IPS DF 6.9 (cell line): ENCODE measurements at regions not wholly inside any gene's neighbourhood (a gene's known extent, or its start where the extent isn't known, plus 50 kb on each side); places are given as distances from the start of the nearest gene placed in this dataset.

Experiments used
- DNase-seq: peaks from one replicate; pipeline ENCODE4 v3.0.0-alpha.2; 2013; ENCODE audit warnings: low read depth, low spot score
- H3K27ac ChIP-seq: one replicate; pipeline ENCODE4 v1.5.1; 2013; ENCODE audit warnings: low read length, control low read depth
- H3K27me3 ChIP-seq: 2 replicates; pipeline ENCODE4 v1.6.1; 2013; ENCODE audit warnings: mild to moderate bottlenecking, low read length; ENCODE audit not compliant: control insufficient read depth, insufficient read depth
- H3K36me3 ChIP-seq: 2 replicates; pipeline ENCODE4 v1.6.1; 2013; ENCODE audit warnings: low read length; ENCODE audit not compliant: control insufficient read depth, insufficient read depth
- H3K4me1 ChIP-seq: 2 replicates; pipeline ENCODE4 v1.6.1; 2013; ENCODE audit warnings: low read length; ENCODE audit not compliant: control insufficient read depth, insufficient read depth
- H3K4me3 ChIP-seq: 2 replicates; pipeline ENCODE4 v1.5.1; 2013; ENCODE audit warnings: mild to moderate bottlenecking, low read length
- H3K9me3 ChIP-seq: 2 replicates; pipeline ENCODE4 v1.6.1; 2013; ENCODE audit warnings: low read length, inconsistent platforms; ENCODE audit not compliant: control insufficient read depth, insufficient read depth
- WGBS: extraction: QIAGEN DNeasy Blood & Tissue Kit; methylation state at CpG from one replicate; pipeline ENCODE4 v1.1.7; 2013; ENCODE audit warnings: mixed read lengths, missing lambda C conversion rate; ENCODE audit not compliant: insufficient read length, insufficient coverage; 5-methylcytosine and 5-hydroxymethylcytosine counted together

GRCh38 chr16:49019081-49019633 lies 262.5 kb downstream of the CBLN1 start:
- no peak for DNase-seq
- no CpG with 5 or more reads among the region's 14 CpGs for WGBS
- no peaks in the 10 kb centered on the region for H3K27me3 ChIP-seq
- no peak overlapping the region for H3K27ac ChIP-seq
- peaks cover 7% of the 10 kb centered on the region; the same call in 1 of the 2 replicates for H3K4me1 ChIP-seq
- H3K36me3 ChIP-seq = no peaks in the 10 kb centered on the region
- no peaks in the 10 kb centered on the region for H3K9me3 ChIP-seq
- no peak overlapping the region for H3K4me3 ChIP-seq

- H3K4me1 ChIP-seq = peaks cover 7% of the 10 kb centered on the region; the same call in 1 of the 2 replicates
- no CpG with 5 or more reads among the region's 3 CpGs for WGBS
- no peak for DNase-seq
- H3K27ac ChIP-seq = no peak overlapping the region
- no peaks in the 10 kb centered on the region for H3K9me3 ChIP-seq
- H3K27me3 ChIP-seq = peaks cover 1% of the 10 kb centered on the region; the same call in 1 of the 2 replicates
- no peaks in the 10 kb centered on the region for H3K36me3 ChIP-seq
- H3K4me3 ChIP-seq = no peak overlapping the region
Measured at GRCh38 chr16:49018259-49018931, 263.2 kb downstream of the CBLN1 start.

GRCh38 chr16:49017501-49017900 lies 264.1 kb downstream of the CBLN1 start:
- Histone ChIP-seq H3K4me3 (no peak overlapping the region), H3K9me3 (no peaks in the 10 kb centered on the region), H3K4me1 (peaks cover 6% of the 10 kb centered on the region), H3K36me3 (no peaks in the 10 kb centered on the region), H3K27me3 (peaks cover 1% of the 10 kb centered on the region; the same call in 1 of the 2 replicates), H3K27ac (no peak overlapping the region)
- WGBS = no CpG with 5 or more reads among the region's 2 CpGs
- no peak for DNase-seq

- DNase-seq = no peak
- Histone ChIP-seq H3K4me3 (no peak overlapping the region), H3K36me3 (no peaks in the 10 kb centered on the region), H3K4me1 (peaks cover 6% of the 10 kb centered on the region), H3K9me3 (no peaks in the 10 kb centered on the region), H3K27ac (no peak overlapping the region), H3K27me3 (peaks cover 1% of the 10 kb centered on the region; the same call in 1 of the 2 replicates)
- no CpG with 5 or more reads among the region's 8 CpGs for WGBS
Measured at GRCh38 chr16:49016461-49016860, 265.2 kb downstream of the CBLN1 start.

GRCh38 chr16:49015225-49015592 lies 266.4 kb downstream of the CBLN1 start:
- Histone ChIP-seq H3K9me3 (no peaks in the 10 kb centered on the region), H3K4me1 (peaks cover 6% of the 10 kb centered on the region), H3K4me3 (no peak overlapping the region), H3K36me3 (no peaks in the 10 kb centered on the region), H3K27me3 (peaks cover 1% of the 10 kb centered on the region; the same call in 1 of the 2 replicates), H3K27ac (no peak overlapping the region)
- no CpG with 5 or more reads among the region's 6 CpGs for WGBS
- DNase-seq = no peak

GRCh38 chr16:49014277-49015224 lies 267.1 kb downstream of the CBLN1 start:
- H3K4me1 ChIP-seq = peaks cover 4% of the 10 kb centered on the region
- H3K27me3 ChIP-seq = peaks cover 1% of the 10 kb centered on the region; the same call in 1 of the 2 replicates
- H3K27ac ChIP-seq = no peak overlapping the region
- no peak overlapping the region for H3K4me3 ChIP-seq
- DNase-seq = no peak
- no CpG with 5 or more reads among the region's 15 CpGs for WGBS
- H3K9me3 ChIP-seq = no peaks in the 10 kb centered on the region
- no peaks in the 10 kb centered on the region for H3K36me3 ChIP-seq

GRCh38 chr16:49013727-49014080 lies 267.9 kb downstream of the CBLN1 start:
- Histone ChIP-seq H3K36me3 (no peaks in the 10 kb centered on the region), H3K27ac (no peak overlapping the region), H3K4me1 (peaks cover 3% of the 10 kb centered on the region; the same call in 1 of the 2 replicates), H3K4me3 (no peak overlapping the region), H3K9me3 (no peaks in the 10 kb centered on the region), H3K27me3 (peaks cover 1% of the 10 kb centered on the region; the same call in 1 of the 2 replicates)
- no peak for DNase-seq
- WGBS = no CpG with 5 or more reads among the region's 5 CpGs

- no peak for DNase-seq
- Histone ChIP-seq H3K9me3 (no peaks in the 10 kb centered on the region), H3K4me3 (no peak overlapping the region), H3K36me3 (no peaks in the 10 kb centered on the region), H3K27ac (no peak overlapping the region), H3K4me1 (peaks cover 3% of the 10 kb centered on the region; the same call in 1 of the 2 replicates), H3K27me3 (peaks cover 1% of the 10 kb centered on the region; the same call in 1 of the 2 replicates)
- WGBS = no CpG with 5 or more reads among the region's 21 CpGs
Measured at GRCh38 chr16:49012961-49013726, 268.5 kb downstream of the CBLN1 start.

GRCh38 chr16:49011901-49012300 lies 269.7 kb downstream of the CBLN1 start:
- no peaks in the 10 kb centered on the region for H3K36me3 ChIP-seq
- no peak overlapping the region for H3K4me3 ChIP-seq
- H3K9me3 ChIP-seq = no peaks in the 10 kb centered on the region
- H3K27me3 ChIP-seq = peaks cover 1% of the 10 kb centered on the region; the same call in 1 of the 2 replicates
- no peak overlapping the region for H3K27ac ChIP-seq
- H3K4me1 ChIP-seq = peaks cover 3% of the 10 kb centered on the region; the same call in 1 of the 2 replicates
- no CpG with 5 or more reads among the region's 2 CpGs for WGBS
- DNase-seq = no peak

- H3K9me3 ChIP-seq = no peaks in the 10 kb centered on the region
- no peak overlapping the region for H3K4me3 ChIP-seq
- WGBS = no CpG with 5 or more reads among the region's 7 CpGs
- no peak for DNase-seq
- H3K27me3 ChIP-seq = peaks cover 1% of the 10 kb centered on the region; the same call in 1 of the 2 replicates
- no peak overlapping the region for H3K27ac ChIP-seq
- no peaks in the 10 kb centered on the region for H3K36me3 ChIP-seq
- peaks cover 3% of the 10 kb centered on the region; the same call in 1 of the 2 replicates for H3K4me1 ChIP-seq
Measured at GRCh38 chr16:49010879-49011278, 270.8 kb downstream of the CBLN1 start.
